Skeletal muscle tissue (tissue), 3 donors: ENCODE measurements at regions not wholly inside any gene's neighbourhood (a gene's known extent, or its start where the extent isn't known, plus 50 kb on each side); places are given as distances from the start of the nearest gene placed in this dataset.

Source experiments
- H3K27ac ChIP-seq: one replicate; pipeline ENCODE4 v1.7.0; 2013; ENCODE audit warnings: mild to moderate bottlenecking, low read depth, low read length, inconsistent platforms
- H3K27me3 ChIP-seq, 3 donors: one replicate each; pipeline ENCODE4 v1.7.0; 2013; ENCODE audit warnings: low read length in 3 of 3; ENCODE audit not compliant: control insufficient read depth in 3 of 3, insufficient read depth in 3 of 3
- H3K36me3 ChIP-seq, 3 donors: one replicate each; pipeline ENCODE4 v1.7.0; 2013; ENCODE audit warnings: low read length in 3 of 3; ENCODE audit not compliant: control insufficient read depth in 3 of 3, insufficient read depth in 3 of 3
- H3K4me1 ChIP-seq, 3 donors: one replicate each; pipeline ENCODE4 v1.7.0; 2013; ENCODE audit warnings: low read length in 3 of 3, mild to moderate bottlenecking in 3 of 3; ENCODE audit not compliant: control insufficient read depth in 3 of 3, insufficient read depth in 3 of 3
- H3K4me3 ChIP-seq, 3 donors: one replicate each; pipeline ENCODE4 v1.7.0; 2013; ENCODE audit warnings: low read length in 3 of 3
- H3K9ac ChIP-seq, 3 donors: one replicate each; pipeline ENCODE4 v1.7.0; 2013; ENCODE audit warnings: low read length in 3 of 3, mild to moderate bottlenecking in 3 of 3, moderate library complexity in 2 of 3, low read depth in 1 of 3
- H3K9me3 ChIP-seq, 3 donors: one replicate each; pipeline ENCODE4 v1.7.0; 2013; ENCODE audit warnings: low read length in 3 of 3; ENCODE audit not compliant: control insufficient read depth in 3 of 3
- donor health status: Osteomylitis.

DNA sequence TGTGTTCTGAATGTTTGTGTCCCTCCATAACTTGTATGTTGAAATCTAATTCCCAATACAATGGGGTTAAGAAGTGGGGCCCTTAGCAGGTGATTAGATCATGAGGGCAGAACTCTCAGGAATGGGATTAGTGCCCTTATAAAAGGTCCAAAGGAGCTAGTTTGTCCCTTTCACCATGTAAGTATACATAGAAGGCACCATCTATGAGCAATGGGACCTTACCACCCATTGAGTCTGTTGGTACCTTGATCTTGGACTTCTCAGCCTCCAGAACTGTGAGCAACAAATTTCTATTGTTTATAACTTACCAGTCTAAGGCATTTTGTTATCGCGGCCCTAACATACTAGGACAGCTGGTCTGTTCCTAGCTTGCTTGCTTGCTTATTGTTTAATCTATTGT, 106.3 kb downstream of the MYCN start:
- Histone ChIP-seq H3K4me1 (no peaks in the 10 kb centered on the region), H3K36me3 (no peaks in the 10 kb centered on the region), H3K27me3 (peaks cover 0 to 6% (median 4%) of the 10 kb centered on the region in 3 donors), H3K27ac (no peak overlapping the region), H3K9me3 (no peaks in the 10 kb centered on the region), H3K4me3 (no peak overlapping the region), H3K9ac (no peak overlapping the region)

DNA sequence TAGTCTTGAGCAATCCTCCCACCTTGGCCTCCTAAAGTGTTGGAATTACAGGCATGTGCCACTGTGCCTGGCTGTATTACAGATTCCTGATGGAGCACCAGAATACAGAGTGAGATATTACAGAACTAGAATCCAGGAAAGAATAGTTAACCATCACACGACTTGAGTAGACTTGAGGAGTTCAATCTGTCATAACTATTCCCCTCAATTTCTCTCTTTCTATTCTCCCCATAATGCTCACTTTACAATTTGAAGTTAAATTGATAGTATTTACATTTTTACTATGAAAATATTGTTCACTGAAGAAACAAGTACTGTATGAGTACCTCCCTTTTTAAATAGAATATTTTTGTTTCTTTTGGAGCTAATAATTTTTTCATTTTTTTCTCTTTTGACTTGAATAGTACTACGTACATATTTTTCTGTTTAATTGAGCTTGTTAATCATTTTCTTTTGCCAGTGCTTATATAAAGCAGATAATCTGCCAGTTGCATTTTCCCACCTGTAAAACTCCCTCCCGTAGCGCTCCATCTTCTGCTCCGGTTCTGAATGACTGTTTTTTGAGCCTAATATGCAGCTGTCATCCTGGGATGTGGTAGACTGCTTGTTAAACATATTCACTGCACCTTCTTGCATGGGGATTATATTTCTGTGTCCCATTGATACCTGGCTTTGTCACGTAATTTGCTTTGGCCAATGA, 105.5 kb downstream of the MYCN start:
- peaks cover 2 to 11% (median 9%) of the 10 kb centered on the region in 3 donors for H3K27me3 ChIP-seq
- no peaks in the 10 kb centered on the region for H3K9me3 ChIP-seq
- H3K4me3 ChIP-seq, result no peak overlapping the region
- H3K9ac ChIP-seq, result no peak overlapping the region
- no peaks in the 10 kb centered on the region for H3K36me3 ChIP-seq
- H3K4me1 ChIP-seq, result no peaks in the 10 kb centered on the region
- no peak overlapping the region for H3K27ac ChIP-seq

DNA sequence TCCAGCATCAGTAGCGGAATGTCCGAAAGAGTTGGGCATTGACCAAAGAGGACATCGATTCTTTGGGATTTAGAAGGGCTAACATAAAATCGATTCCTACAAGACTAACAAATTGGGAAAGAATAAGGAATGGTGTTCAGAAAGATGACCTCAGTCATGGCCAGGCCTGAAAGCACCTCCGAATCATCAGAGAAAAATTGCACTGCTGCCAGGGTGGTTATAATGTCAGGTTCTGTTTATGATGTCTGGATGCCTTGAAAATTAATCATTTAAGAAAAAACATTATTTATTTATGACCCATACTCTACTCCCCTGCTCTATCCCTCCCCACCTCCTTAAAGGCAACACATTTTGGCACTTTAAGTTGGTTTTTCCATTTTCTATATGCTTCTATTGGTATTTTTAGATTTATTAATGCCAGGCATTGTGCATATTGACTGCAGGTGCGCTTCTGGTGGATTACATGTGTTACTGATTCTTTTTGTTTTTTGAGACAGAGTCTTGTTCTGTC, 104.7 kb downstream of the MYCN start:
- Histone ChIP-seq H3K9ac (no peak overlapping the region), H3K4me1 (no peaks in the 10 kb centered on the region), H3K9me3 (no peaks in the 10 kb centered on the region), H3K27me3 (peaks cover 10 to 15% (median 11%) of the 10 kb centered on the region in 3 donors), H3K27ac (no peak overlapping the region), H3K36me3 (no peaks in the 10 kb centered on the region), H3K4me3 (no peak overlapping the region)

DNA sequence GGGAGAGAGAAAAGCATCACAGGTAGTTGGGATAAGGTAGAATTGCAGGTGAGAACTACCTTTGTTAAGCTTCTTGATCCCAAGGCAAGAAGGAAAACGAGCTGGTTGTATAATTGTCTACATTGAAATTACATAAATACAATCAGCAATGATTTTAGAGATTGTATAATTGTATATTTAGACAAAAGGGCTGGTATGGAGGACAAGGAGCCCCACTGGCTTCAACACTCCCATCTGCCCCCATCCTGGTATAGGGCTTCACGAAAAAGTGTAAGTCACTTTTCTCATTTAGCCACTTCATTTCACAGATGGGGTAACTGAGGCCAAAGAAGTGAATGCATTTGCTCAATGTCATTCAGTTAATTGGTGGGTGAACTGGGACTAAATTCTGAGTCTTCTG, 103.3 kb downstream of the MYCN start:
- H3K36me3 ChIP-seq, result no peaks in the 10 kb centered on the region
- no peaks in the 10 kb centered on the region for H3K4me1 ChIP-seq
- H3K9me3 ChIP-seq, result no peaks in the 10 kb centered on the region
- no peak overlapping the region for H3K4me3 ChIP-seq
- no peak overlapping the region for H3K9ac ChIP-seq
- H3K27me3 ChIP-seq, result peaks cover 14 to 25% (median 18%) of the 10 kb centered on the region in 3 donors
- no peak overlapping the region for H3K27ac ChIP-seq

DNA sequence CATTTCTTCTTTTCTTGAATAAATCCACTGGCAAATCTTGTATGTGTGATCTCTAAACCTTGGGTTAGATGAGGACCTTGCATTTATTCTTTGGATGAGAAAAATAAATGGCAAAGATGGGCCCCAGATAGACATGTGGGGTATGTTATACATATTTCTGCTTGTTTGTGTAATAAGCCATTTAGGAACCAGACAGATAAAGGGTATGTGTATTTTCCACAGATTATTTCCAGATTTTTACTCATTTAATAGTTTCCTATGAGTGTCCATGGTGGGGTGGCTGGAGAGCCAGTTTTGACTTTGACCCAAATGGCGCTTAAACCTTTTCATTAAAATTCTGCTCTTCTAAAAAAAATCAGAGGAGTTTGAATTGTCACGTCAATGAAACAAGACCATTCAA, 102.8 kb downstream of the MYCN start:
- Histone ChIP-seq H3K36me3 (no peaks in the 10 kb centered on the region), H3K4me3 (no peak overlapping the region), H3K9ac (no peak overlapping the region)

DNA sequence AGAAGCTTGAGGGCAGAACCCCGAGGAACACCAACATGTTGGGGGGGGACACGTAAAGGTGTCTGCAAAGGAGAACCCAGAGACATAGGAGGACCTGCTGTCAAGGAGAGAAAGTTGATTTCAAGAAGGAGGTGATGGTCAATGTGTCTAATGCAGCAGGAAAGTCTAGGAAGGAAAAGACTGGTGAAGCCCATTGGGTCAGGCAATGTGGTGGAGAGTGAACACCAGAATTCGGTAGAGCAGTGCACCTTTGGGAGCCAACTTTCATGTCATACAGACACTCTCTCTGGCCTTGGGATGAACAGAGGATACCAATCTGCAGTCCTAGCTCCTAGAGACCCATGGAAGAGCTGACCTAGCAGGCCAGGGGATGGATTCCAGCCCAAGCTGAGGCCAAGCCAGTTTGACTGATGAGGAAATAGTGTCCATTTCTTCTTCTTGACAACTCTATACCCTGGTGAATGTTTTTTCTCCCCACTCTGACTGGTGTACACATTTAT, 101.9 kb downstream of the MYCN start:
- Histone ChIP-seq H3K9me3 (no peaks in the 10 kb centered on the region), H3K27me3 (peaks cover 17 to 29% (median 19%) of the 10 kb centered on the region in 3 donors), H3K4me3 (no peak overlapping the region), H3K4me1 (peaks cover 0 to 2% (median 0%) of the 10 kb centered on the region in 3 donors), H3K36me3 (no peaks in the 10 kb centered on the region), H3K27ac (no peak overlapping the region), H3K9ac (no peak overlapping the region)

More for the DNA sequence above, 102.8 kb downstream of the MYCN start:
- peaks cover 17 to 29% (median 19%) of the 10 kb centered on the region in 3 donors for H3K27me3 ChIP-seq
- H3K4me1 ChIP-seq, result peaks cover 0 to 2% (median 0%) of the 10 kb centered on the region in 3 donors
- H3K27ac ChIP-seq, result no peak overlapping the region
- H3K9me3 ChIP-seq, result no peaks in the 10 kb centered on the region

DNA sequence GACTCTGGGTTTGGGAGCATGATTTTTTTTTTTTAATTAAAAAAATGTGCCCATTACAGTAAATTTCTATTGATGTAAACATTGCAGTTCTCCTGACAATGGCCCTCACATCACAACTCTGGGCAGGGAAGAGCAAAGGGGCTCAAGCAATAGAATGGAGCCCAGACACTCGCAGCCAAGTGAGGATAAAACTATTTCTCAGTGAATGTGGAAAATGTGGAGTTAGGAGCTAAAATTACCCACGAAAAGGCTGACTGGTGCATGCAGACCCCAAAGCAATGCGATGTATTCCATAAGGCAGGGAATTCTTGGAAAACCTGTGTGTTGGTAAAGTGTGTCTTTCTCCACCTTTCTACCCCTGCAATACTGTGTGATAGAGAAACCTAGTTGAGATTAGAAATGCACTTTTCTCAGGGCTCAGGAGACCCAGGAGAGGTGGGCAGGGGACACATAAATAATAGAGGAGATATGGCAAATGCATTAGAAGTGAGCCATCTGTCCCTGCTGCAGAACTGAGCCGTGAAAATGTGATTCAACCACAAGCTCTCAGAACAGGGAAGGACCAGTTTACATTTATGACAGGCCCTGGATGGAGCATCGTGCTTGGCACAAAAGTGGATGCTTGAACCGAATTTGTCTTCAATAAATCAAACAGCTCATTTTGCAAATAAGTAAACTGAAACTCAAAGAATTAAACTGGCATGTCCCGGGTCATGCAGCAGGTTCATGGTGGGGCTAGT, 100.1 kb downstream of the MYCN start:
- Histone ChIP-seq H3K9me3 (no peaks in the 10 kb centered on the region), H3K27ac (no peak overlapping the region), H3K4me3 (no peak overlapping the region), H3K4me1 (peaks cover 0 to 2% (median 0%) of the 10 kb centered on the region in 3 donors), H3K27me3 (peaks cover 17 to 32% (median 23%) of the 10 kb centered on the region in 3 donors), H3K9ac (no peak overlapping the region), H3K36me3 (no peaks in the 10 kb centered on the region)

DNA sequence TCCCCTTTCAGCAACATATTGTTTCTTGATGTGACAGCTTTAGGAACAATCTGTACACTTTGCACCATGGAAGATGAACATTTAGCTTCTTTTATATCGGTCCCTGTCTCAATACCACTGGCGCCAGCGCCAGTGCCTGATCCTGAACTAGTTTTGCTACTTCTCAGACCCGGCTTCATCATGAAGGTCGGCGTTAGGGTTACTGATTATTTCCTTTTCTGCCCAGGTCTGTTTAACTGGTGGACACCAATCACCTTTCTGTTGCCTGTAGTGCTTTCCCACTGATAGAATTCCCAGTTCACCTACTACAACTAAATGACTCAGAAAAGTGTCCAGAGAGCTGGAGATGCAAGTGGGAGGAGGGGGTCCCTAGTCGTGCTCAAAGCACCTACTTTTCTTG, 99.5 kb downstream of the MYCN start:
- no peak overlapping the region for H3K27ac ChIP-seq
- peaks cover 0 to 2% (median 0%) of the 10 kb centered on the region in 3 donors for H3K4me1 ChIP-seq
- no peak overlapping the region for H3K9ac ChIP-seq
- no peaks in the 10 kb centered on the region for H3K36me3 ChIP-seq
- no peak overlapping the region for H3K4me3 ChIP-seq
- H3K27me3 ChIP-seq, result peaks cover 17 to 32% (median 23%) of the 10 kb centered on the region in 3 donors
- H3K9me3 ChIP-seq, result no peaks in the 10 kb centered on the region

DNA sequence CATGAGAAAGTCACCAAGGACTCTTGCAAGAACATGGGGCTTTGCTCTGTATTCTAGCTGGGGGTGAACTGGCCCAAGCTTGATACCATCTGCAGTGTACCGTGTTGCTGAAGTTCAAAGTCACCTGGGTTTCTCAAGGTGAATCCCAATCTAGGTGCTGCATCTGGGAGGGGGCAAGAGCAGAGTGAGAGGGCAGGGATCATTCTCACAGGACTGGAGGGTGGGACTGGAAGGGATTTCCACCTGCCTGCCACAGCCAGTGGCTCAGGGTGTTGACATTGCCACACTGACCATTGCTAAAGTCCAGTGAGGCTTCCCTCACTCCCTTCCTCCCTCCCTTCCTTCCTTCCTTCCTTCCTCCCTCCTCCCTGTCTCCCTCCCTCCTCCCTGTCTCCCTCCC, 98.7 kb downstream of the MYCN start:
- Histone ChIP-seq H3K9me3 (no peaks in the 10 kb centered on the region), H3K4me3 (no peak overlapping the region), H3K36me3 (no peaks in the 10 kb centered on the region), H3K4me1 (peaks cover 0 to 2% (median 0%) of the 10 kb centered on the region in 3 donors), H3K9ac (no peak overlapping the region), H3K27ac (no peak overlapping the region), H3K27me3 (peaks cover 17 to 32% (median 23%) of the 10 kb centered on the region in 3 donors)

DNA sequence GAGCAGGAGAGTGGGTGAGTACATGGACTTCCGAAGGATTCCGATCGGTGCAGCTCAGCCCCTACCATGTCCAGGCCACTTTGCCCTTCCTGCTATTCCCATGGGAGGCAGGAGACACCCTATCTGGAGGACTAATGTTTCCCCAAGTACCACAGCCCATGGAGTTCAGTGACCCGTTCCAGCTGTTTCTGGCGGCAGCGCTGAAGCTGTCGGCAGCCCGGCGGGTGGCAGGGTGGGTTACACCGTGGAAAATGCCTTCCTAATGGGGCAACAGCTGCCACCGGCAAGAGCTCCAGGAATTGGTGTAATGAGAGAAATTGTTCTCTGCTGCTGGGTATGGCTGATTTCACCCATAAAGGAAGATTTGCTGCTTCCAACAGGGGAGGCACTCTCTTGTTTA, 98.3 kb downstream of the MYCN start:
- no peak overlapping the region for H3K4me3 ChIP-seq
- H3K9ac ChIP-seq, result no peak overlapping the region
- peaks cover 0 to 2% (median 0%) of the 10 kb centered on the region in 3 donors for H3K4me1 ChIP-seq
- no peak overlapping the region for H3K27ac ChIP-seq
- no peaks in the 10 kb centered on the region for H3K36me3 ChIP-seq
- H3K27me3 ChIP-seq, result peaks cover 17 to 32% (median 23%) of the 10 kb centered on the region in 3 donors
- H3K9me3 ChIP-seq, result no peaks in the 10 kb centered on the region
